Tibial nerve (tissue), 4 donors: ENCODE measurements at regions not wholly inside any gene's neighbourhood (a gene's known extent, or its start where the extent isn't known, plus 50 kb on each side); places are given as distances from the start of the nearest gene placed in this dataset.

ENCODE experiments used
- DNase-seq, 2 donors: peaks; one replicate each; pipeline ENCODE4 v3.0.0-alpha.2; 2019; ENCODE audit warnings: low spot score in 2 of 2
- H3K27ac ChIP-seq, 4 donors: fragments of 200-600 bp; sonication (generic) in 3 of 4; one replicate each; pipeline ENCODE4 v1.5.1; 2017 to 2019; ENCODE audit warnings: mild to moderate bottlenecking in 1 of 4
- H3K27me3 ChIP-seq, 2 donors: fragments of 200-600 bp; sonication (generic) in 1 of 2; one replicate each; pipeline versions ENCODE4 v1.5.1 to v1.6.0; 2017 to 2019
- H3K36me3 ChIP-seq, 3 donors: fragments of 200-600 bp; sonication (generic); one replicate each; pipeline ENCODE4 v1.5.1; 2018 to 2019
- H3K4me1 ChIP-seq, 4 donors: fragments of 200-600 bp; sonication (generic) in 3 of 4; one replicate each; pipeline ENCODE4 v1.5.1; 2017 to 2019
- H3K4me3 ChIP-seq, 4 donors: fragments of 200-600 bp; sonication (generic) in 3 of 4; one replicate each; pipeline ENCODE4 v1.5.1; 2017 to 2019; ENCODE audit warnings: mild to moderate bottlenecking in 1 of 4, moderate library complexity in 1 of 4
- H3K9me3 ChIP-seq, 4 donors: fragments of 200-600 bp; sonication (generic) in 3 of 4; one replicate each; pipeline ENCODE4 v1.5.1; 2017 to 2019
- EP300 ChIP-seq, 2 donors: sonication (generic); formaldehyde crosslinking; IDR thresholded peaks; one replicate each; pipeline ENCODE4 v1.6.1; 2017; ENCODE audit warnings: antibody characterized with exemption in 2 of 2, mild to moderate bottlenecking in 1 of 2
- POLR2A ChIP-seq, 2 donors: fragments of 450-650 bp; IDR thresholded peaks; one replicate each; pipeline ENCODE4 v1.6.1; 2017; ENCODE audit warnings: antibody characterized with exemption in 2 of 2, mild to moderate bottlenecking in 2 of 2, moderate library complexity in 2 of 2
- WGBS, 2 donors: methylation state at CpG; one replicate each; pipeline ENCODE4 v1.1.5; 2018; 5-methylcytosine and 5-hydroxymethylcytosine counted together
- TF ChIP-seq, protein P1 (sequence below), 5 experiments: fragments of 200-600 bp in 3 of 5; fragments of 450-650 bp in 2 of 5; sonication (generic) in 3 of 5; IDR thresholded peaks; one replicate each; pipeline ENCODE4 v1.5.1; 2016 to 2019; ENCODE audit warnings: antibody characterized with exemption in 5 of 5, mild to moderate bottlenecking in 3 of 5, moderate library complexity in 2 of 5

GRCh38 chr13:111584870-111585269, 264.4 kb downstream of the TEX29 start:
- no peaks in the 10 kb centered on the region for H3K27me3 ChIP-seq
- no peak overlapping the region for H3K4me3 ChIP-seq
- H3K27ac ChIP-seq = no peak overlapping the region
- TF ChIP-seq, protein P1, sequence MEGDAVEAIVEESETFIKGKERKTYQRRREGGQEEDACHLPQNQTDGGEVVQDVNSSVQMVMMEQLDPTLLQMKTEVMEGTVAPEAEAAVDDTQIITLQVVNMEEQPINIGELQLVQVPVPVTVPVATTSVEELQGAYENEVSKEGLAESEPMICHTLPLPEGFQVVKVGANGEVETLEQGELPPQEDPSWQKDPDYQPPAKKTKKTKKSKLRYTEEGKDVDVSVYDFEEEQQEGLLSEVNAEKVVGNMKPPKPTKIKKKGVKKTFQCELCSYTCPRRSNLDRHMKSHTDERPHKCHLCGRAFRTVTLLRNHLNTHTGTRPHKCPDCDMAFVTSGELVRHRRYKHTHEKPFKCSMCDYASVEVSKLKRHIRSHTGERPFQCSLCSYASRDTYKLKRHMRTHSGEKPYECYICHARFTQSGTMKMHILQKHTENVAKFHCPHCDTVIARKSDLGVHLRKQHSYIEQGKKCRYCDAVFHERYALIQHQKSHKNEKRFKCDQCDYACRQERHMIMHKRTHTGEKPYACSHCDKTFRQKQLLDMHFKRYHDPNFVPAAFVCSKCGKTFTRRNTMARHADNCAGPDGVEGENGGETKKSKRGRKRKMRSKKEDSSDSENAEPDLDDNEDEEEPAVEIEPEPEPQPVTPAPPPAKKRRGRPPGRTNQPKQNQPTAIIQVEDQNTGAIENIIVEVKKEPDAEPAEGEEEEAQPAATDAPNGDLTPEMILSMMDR (IDR thresholded peaks at IDR 0.05) = no peak
- TF ChIP-seq EP300 (IDR thresholded peaks at IDR 0.05) (no peak), POLR2A (IDR thresholded peaks at IDR 0.05) (no peak)
- 71 to 80% methylated on average over 13 of the region's 13 CpGs for WGBS, 2 donors
- DNase-seq = no peak
- H3K36me3 ChIP-seq = no peaks in the 10 kb centered on the region
- H3K4me1 ChIP-seq = no peaks in the 10 kb centered on the region
- peaks cover 0 to 17% (median 0%) of the 10 kb centered on the region in 4 donors for H3K9me3 ChIP-seq

DNA sequence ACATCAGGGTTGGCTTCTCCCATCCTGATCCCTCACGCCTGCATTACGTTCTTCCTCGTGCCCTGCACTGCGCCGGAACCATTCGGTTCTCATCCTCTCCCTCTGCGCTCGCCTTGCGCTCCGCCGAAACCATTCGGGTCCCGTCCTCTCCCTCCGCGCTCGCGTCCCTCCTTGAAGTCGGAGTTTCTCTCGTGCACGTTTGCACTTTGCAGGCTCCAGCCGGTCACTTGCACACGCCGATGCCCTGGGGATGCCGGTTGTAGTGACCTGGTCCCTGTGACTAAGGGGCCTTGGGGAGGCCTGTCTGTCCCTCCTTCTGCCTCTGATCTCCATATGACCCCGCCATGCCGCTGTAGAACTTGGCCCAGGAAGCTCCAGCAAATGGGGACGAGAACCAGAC, 265.8 kb downstream of the TEX29 start:
- H3K27ac ChIP-seq = no peak overlapping the region
- no peaks in the 10 kb centered on the region for H3K36me3 ChIP-seq
- no peak overlapping the region for H3K4me3 ChIP-seq
- no peaks in the 10 kb centered on the region for H3K4me1 ChIP-seq
- TF ChIP-seq, protein P1 (IDR thresholded peaks at IDR 0.05) = no peak
- TF ChIP-seq EP300 (IDR thresholded peaks at IDR 0.05) (no peak), POLR2A (IDR thresholded peaks at IDR 0.05) (no peak)
- H3K9me3 ChIP-seq = peaks cover 0 to 5% (median 0%) of the 10 kb centered on the region in 4 donors
- DNase-seq = no peak
- 91 to 95% methylated on average over 24 to 27 of the region's 27 CpGs for WGBS, 2 donors
- no peaks in the 10 kb centered on the region for H3K27me3 ChIP-seq

DNA sequence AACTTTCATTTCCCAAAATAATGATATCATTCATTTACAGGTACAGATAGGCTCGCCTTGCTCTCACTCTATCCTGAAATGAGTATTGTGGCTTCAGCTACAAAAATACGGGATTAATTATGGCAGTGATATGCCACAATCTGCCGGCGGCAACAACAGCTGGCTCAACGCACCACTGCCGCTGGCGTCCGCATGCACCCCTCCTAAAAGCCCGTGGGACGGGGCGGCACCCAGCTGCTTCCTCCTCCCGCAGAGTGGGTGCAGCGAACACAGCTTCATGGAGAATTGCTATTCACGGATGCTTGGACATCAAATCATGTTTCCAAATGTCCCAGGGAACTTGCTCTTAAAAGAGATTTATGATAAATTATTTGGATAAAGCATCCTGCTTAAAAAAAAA, 266.8 kb downstream of the TEX29 start:
- DNase-seq = no peak
- 88 to 94% methylated on average over 14 of the region's 14 CpGs for WGBS, 2 donors
- TF ChIP-seq, protein P1 (IDR thresholded peaks at IDR 0.05) = no peak
- TF ChIP-seq POLR2A (IDR thresholded peaks at IDR 0.05) = no peak

DNA sequence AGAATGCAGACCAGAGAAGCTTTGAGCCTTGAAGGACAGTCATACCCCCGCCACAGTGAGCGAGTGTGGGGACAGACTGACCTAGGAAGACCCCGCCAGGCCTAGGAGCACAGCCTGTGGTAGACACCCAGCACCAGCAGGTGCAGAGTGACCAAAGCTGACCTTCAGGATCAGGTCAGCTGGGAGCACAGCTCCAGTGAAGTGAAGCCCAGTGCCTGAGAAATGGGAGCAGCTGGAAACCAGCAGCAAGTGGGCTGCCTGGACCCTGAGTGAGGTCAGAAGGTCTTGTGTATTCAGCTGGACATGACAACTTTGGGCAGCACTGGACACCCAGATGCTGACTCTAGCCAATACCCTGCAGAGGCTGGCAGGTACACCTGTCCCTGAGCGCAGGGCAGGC, 268.9 kb downstream of the TEX29 start:
- DNase-seq = no peak
- no peak for TF ChIP-seq EP300 (IDR thresholded peaks at IDR 0.05)
- TF ChIP-seq POLR2A (IDR thresholded peaks at IDR 0.05) = no peak
- TF ChIP-seq, protein P1 (IDR thresholded peaks at IDR 0.05) = no peak
- no peak overlapping the region for H3K4me3 ChIP-seq
- H3K9me3 ChIP-seq = peaks cover 0 to 5% (median 0%) of the 10 kb centered on the region in 4 donors
- no peaks in the 10 kb centered on the region for H3K36me3 ChIP-seq
- H3K27ac ChIP-seq = no peak overlapping the region
- 76 to 88% methylated on average over 4 of the region's 4 CpGs for WGBS, 2 donors
- no peaks in the 10 kb centered on the region for H3K27me3 ChIP-seq
- H3K4me1 ChIP-seq = no peaks in the 10 kb centered on the region

More for the DNA sequence above, 266.8 kb downstream of the TEX29 start:
- H3K27ac ChIP-seq = no peak overlapping the region
- H3K4me1 ChIP-seq = no peaks in the 10 kb centered on the region
- peaks cover 0 to 5% (median 0%) of the 10 kb centered on the region in 4 donors for H3K9me3 ChIP-seq
- H3K4me3 ChIP-seq = no peak overlapping the region
- H3K36me3 ChIP-seq = no peaks in the 10 kb centered on the region
- H3K27me3 ChIP-seq = no peaks in the 10 kb centered on the region

- DNase-seq = no peak
- 93 to 96% methylated on average over 7 of the region's 7 CpGs for WGBS, 2 donors
- TF ChIP-seq POLR2A (IDR thresholded peaks at IDR 0.05) = no peak
- TF ChIP-seq EP300 (IDR thresholded peaks at IDR 0.05) = no peak
- TF ChIP-seq, protein P1 (IDR thresholded peaks at IDR 0.05) = no peak
- Histone ChIP-seq H3K27ac (no peak overlapping the region), H3K36me3 (no peaks in the 10 kb centered on the region), H3K9me3 (peaks cover 0 to 5% (median 0%) of the 10 kb centered on the region in 4 donors), H3K4me3 (no peak overlapping the region), H3K4me1 (no peaks in the 10 kb centered on the region), H3K27me3 (no peaks in the 10 kb centered on the region)
Measured at GRCh38 chr13:111589992-111590391, 269.6 kb downstream of the TEX29 start.
